ENCODE measurements at regions not wholly inside any gene's neighbourhood (a gene's known extent, or its start where the extent isn't known, plus 50 kb on each side); places are given as distances from the start of the nearest gene placed in this dataset.

GRCh38 chr13:46994492-46994891 is 97.6 kb upstream of the HTR2A start:
- H3K4me3 Mint-ChIP-seq (ENCODE audit: unreplicated experiment), result no peak overlapping the region
- H3K36me3 Mint-ChIP-seq (ENCODE audit: low read depth, unreplicated experiment), result no peaks in the 10 kb centered on the region
- H4K20me1 ChIP-seq (ENCODE audit: insufficient read depth, low read length), result no peaks in the 10 kb centered on the region
- H3K27me3 ChIP-seq (ENCODE audit: insufficient read depth, low read length), result no peaks in the 10 kb centered on the region
- H3K9me3 ChIP-seq (ENCODE audit: insufficient read depth, low read depth, low read length), result no peaks in the 10 kb centered on the region
- DNase-seq (ENCODE audit: low read depth) (no peak), FAIRE-seq (no peak)
- no peak overlapping the region for H3K27ac ChIP-seq (ENCODE audit: low read depth, low read length)
- no peak for TF ChIP-seq EZH2 (IDR thresholded peaks at IDR 0.05; ENCODE audit: insufficient read depth, low read length)
- TF ChIP-seq, protein P1, sequence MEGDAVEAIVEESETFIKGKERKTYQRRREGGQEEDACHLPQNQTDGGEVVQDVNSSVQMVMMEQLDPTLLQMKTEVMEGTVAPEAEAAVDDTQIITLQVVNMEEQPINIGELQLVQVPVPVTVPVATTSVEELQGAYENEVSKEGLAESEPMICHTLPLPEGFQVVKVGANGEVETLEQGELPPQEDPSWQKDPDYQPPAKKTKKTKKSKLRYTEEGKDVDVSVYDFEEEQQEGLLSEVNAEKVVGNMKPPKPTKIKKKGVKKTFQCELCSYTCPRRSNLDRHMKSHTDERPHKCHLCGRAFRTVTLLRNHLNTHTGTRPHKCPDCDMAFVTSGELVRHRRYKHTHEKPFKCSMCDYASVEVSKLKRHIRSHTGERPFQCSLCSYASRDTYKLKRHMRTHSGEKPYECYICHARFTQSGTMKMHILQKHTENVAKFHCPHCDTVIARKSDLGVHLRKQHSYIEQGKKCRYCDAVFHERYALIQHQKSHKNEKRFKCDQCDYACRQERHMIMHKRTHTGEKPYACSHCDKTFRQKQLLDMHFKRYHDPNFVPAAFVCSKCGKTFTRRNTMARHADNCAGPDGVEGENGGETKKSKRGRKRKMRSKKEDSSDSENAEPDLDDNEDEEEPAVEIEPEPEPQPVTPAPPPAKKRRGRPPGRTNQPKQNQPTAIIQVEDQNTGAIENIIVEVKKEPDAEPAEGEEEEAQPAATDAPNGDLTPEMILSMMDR (IDR thresholded peaks at IDR 0.05; ENCODE audit: insufficient read depth, low read depth, low read length), result no peak
- no peak overlapping the region for H3K27ac Mint-ChIP-seq (ENCODE audit: unreplicated experiment)
- no peaks in the 10 kb centered on the region for H3K36me3 ChIP-seq (ENCODE audit: insufficient read depth, low read length)
- no peaks in the 10 kb centered on the region for H3K79me2 ChIP-seq (ENCODE audit: insufficient read depth, low read length)
- no peaks in the 10 kb centered on the region for H3K4me1 ChIP-seq (ENCODE audit: insufficient read depth, low read length)
- no peak overlapping the region for H3K9ac ChIP-seq (ENCODE audit: low read length)
- no peak overlapping the region for H3K4me3 ChIP-seq (ENCODE audit: insufficient read depth, low read depth, low read length)
- peaks cover 2% of the 10 kb centered on the region for H3K27me3 Mint-ChIP-seq (ENCODE audit: low read depth, unreplicated experiment)
- no peaks in the 10 kb centered on the region for H3K4me1 Mint-ChIP-seq (ENCODE audit: low read depth, unreplicated experiment)
- H2AFZ ChIP-seq (ENCODE audit: low read depth, low read length), result no peak overlapping the region
- no peaks in the 10 kb centered on the region for H3K9me3 Mint-ChIP-seq (ENCODE audit: unreplicated experiment)
- no peak overlapping the region for H3K4me2 ChIP-seq (ENCODE audit: low read length)

GRCh38 chr13:46992383-46992952 is 95.6 kb upstream of the HTR2A start:
- Mint-ChIP-seq H3K9me3 (ENCODE audit: unreplicated experiment) (no peaks in the 10 kb centered on the region), H3K27ac (ENCODE audit: unreplicated experiment) (no peak overlapping the region), H3K4me1 (ENCODE audit: low read depth, unreplicated experiment) (no peaks in the 10 kb centered on the region), H3K27me3 (ENCODE audit: low read depth, unreplicated experiment) (no peaks in the 10 kb centered on the region), H3K36me3 (ENCODE audit: low read depth, unreplicated experiment) (no peaks in the 10 kb centered on the region), H3K4me3 (ENCODE audit: unreplicated experiment) (no peak overlapping the region)
- H2AFZ ChIP-seq (ENCODE audit: low read depth, low read length), result no peak overlapping the region
- no peaks in the 10 kb centered on the region for H3K27me3 ChIP-seq (ENCODE audit: insufficient read depth, low read length)
- no peaks in the 10 kb centered on the region for H3K36me3 ChIP-seq (ENCODE audit: insufficient read depth, low read length)
- H3K79me2 ChIP-seq (ENCODE audit: insufficient read depth, low read length), result no peaks in the 10 kb centered on the region
- H3K4me1 ChIP-seq (ENCODE audit: insufficient read depth, low read length), result no peaks in the 10 kb centered on the region
- TF ChIP-seq, protein P1 (IDR thresholded peaks at IDR 0.05; ENCODE audit: insufficient read depth, low read depth, low read length), result peak; percentile 17
- no peak for TF ChIP-seq EZH2 (IDR thresholded peaks at IDR 0.05; ENCODE audit: insufficient read depth, low read length)
- H3K27ac ChIP-seq (ENCODE audit: low read depth, low read length), result no peak overlapping the region
- no peak for DNase-seq (ENCODE audit: low read depth)
- H4K20me1 ChIP-seq (ENCODE audit: insufficient read depth, low read length), result no peaks in the 10 kb centered on the region
- H3K4me3 ChIP-seq (ENCODE audit: insufficient read depth, low read depth, low read length), result no peak overlapping the region
- peak; percentile 50 for FAIRE-seq
- H3K9me3 ChIP-seq (ENCODE audit: insufficient read depth, low read depth, low read length), result no peaks in the 10 kb centered on the region
- H3K4me2 ChIP-seq (ENCODE audit: low read length), result no peak overlapping the region
- H3K9ac ChIP-seq (ENCODE audit: low read length), result no peak overlapping the region

DNA sequence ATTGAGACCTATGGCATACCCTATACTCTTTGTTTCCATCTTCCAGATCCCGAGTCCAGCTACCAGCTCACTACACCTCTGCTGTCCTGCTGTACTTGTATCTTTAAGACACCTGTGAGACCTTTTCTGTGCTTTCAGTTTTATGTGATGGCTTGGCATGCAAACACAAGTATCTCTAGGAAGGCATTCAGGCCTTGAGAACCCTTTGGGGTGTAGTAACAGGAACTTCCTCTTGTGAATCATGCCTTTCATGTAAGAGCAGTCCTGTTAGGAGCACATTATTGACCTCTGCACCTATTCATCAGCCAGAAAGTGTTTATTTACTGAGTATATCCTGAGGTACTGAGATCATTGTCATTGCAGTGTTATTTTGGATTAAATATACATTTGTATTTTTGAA is 87.0 kb upstream of the HTR2A start:
- Mint-ChIP-seq H3K4me3 (ENCODE audit: unreplicated experiment) (no peak overlapping the region), H3K27me3 (ENCODE audit: low read depth, unreplicated experiment) (no peaks in the 10 kb centered on the region), H3K4me1 (ENCODE audit: low read depth, unreplicated experiment) (peaks cover 2% of the 10 kb centered on the region), H3K9me3 (ENCODE audit: unreplicated experiment) (no peaks in the 10 kb centered on the region), H3K36me3 (ENCODE audit: low read depth, unreplicated experiment) (no peaks in the 10 kb centered on the region), H3K27ac (ENCODE audit: unreplicated experiment) (no peak overlapping the region)
- no peaks in the 10 kb centered on the region for H3K4me1 ChIP-seq (ENCODE audit: insufficient read depth, low read length)
- no peak overlapping the region for H3K27ac ChIP-seq (ENCODE audit: low read depth, low read length)
- no peaks in the 10 kb centered on the region for H3K36me3 ChIP-seq (ENCODE audit: insufficient read depth, low read length)
- no peak overlapping the region for H2AFZ ChIP-seq (ENCODE audit: low read depth, low read length)
- no peak overlapping the region for H3K4me2 ChIP-seq (ENCODE audit: low read length)
- H4K20me1 ChIP-seq (ENCODE audit: insufficient read depth, low read length), result no peaks in the 10 kb centered on the region
- TF ChIP-seq, protein P1 (IDR thresholded peaks at IDR 0.05; ENCODE audit: insufficient read depth, low read depth, low read length), result no peak
- no peak for TF ChIP-seq EZH2 (IDR thresholded peaks at IDR 0.05; ENCODE audit: insufficient read depth, low read length)
- H3K27me3 ChIP-seq (ENCODE audit: insufficient read depth, low read length), result no peaks in the 10 kb centered on the region
- no peak for FAIRE-seq
- no peak overlapping the region for H3K9ac ChIP-seq (ENCODE audit: low read length)
- DNase-seq (ENCODE audit: low read depth), result no peak
- H3K79me2 ChIP-seq (ENCODE audit: insufficient read depth, low read length), result no peaks in the 10 kb centered on the region
- H3K9me3 ChIP-seq (ENCODE audit: insufficient read depth, low read depth, low read length), result no peaks in the 10 kb centered on the region
- H3K4me3 ChIP-seq (ENCODE audit: insufficient read depth, low read depth, low read length), result no peak overlapping the region

Data from astrocyte (in vitro differentiated cells and primary cell).